H9 (cell line): ENCODE measurements at regions not wholly inside any gene's neighbourhood (a gene's known extent, or its start where the extent isn't known, plus 50 kb on each side); places are given as distances from the start of the nearest gene placed in this dataset.

Experiments used
- DNase-seq: peaks from one replicate; pipeline ENCODE4 v3.0.0-alpha.2; 2017
- H2AFZ ChIP-seq: one replicate; pipeline ENCODE4 v1.6.1; 2013; ENCODE audit warnings: mild to moderate bottlenecking, low read length, control low read depth, moderate library complexity
- H2AK5ac ChIP-seq: 2 replicates; pipeline ENCODE4 v1.6.1; 2013; ENCODE audit warnings: low read length, control low read depth, mixed read lengths; ENCODE audit not compliant: insufficient read length
- H2BK120ac ChIP-seq: one replicate; pipeline ENCODE4 v1.6.1; 2013; ENCODE audit warnings: low read depth, mild to moderate bottlenecking, low read length, control low read depth, inconsistent platforms; ENCODE audit not compliant: poor library complexity, severe bottlenecking
- H2BK12ac ChIP-seq: 2 replicates; pipeline ENCODE4 v1.6.1; 2013; ENCODE audit warnings: low read length, control low read depth, mixed read lengths, low read depth; ENCODE audit not compliant: insufficient read length
- H2BK15ac ChIP-seq: 2 replicates; pipeline ENCODE4 v1.6.1; 2013; ENCODE audit warnings: low read depth, low read length, control low read depth
- H2BK20ac ChIP-seq: one replicate; pipeline ENCODE4 v1.6.1; 2013; ENCODE audit warnings: low read depth, mild to moderate bottlenecking, low read length, control low read depth, inconsistent platforms; ENCODE audit not compliant: poor library complexity, severe bottlenecking
- H2BK5ac ChIP-seq: 2 replicates; pipeline ENCODE4 v1.6.1; 2013; ENCODE audit warnings: low read length, control low read depth, mixed read lengths; ENCODE audit not compliant: insufficient read length
- H3K14ac ChIP-seq: 2 replicates; pipeline ENCODE4 v1.6.1; 2013; ENCODE audit warnings: low read length, control low read depth; ENCODE audit not compliant: insufficient read depth
- H3K18ac ChIP-seq: 2 replicates; pipeline ENCODE4 v1.6.1; 2013; ENCODE audit warnings: low read depth, mild to moderate bottlenecking, mixed read lengths, low read length, control low read depth; ENCODE audit not compliant: insufficient read length
- H3K23ac ChIP-seq: 2 replicates; pipeline ENCODE4 v1.6.1; 2013; ENCODE audit warnings: low read length, control low read depth, mixed read lengths, low read depth; ENCODE audit not compliant: insufficient read length
- H3K23me2 ChIP-seq: 2 replicates; pipeline ENCODE4 v1.6.1; 2013; ENCODE audit warnings: low read depth, mild to moderate bottlenecking, mixed read lengths, low read length, control low read depth; ENCODE audit not compliant: insufficient read length, poor library complexity, severe bottlenecking
- H3K27ac ChIP-seq: 2 replicates; pipeline ENCODE4 v1.5.1; 2013; ENCODE audit warnings: low read length, control low read depth, mixed read lengths, low read depth; ENCODE audit not compliant: insufficient read length
- H3K27me3 ChIP-seq: 2 replicates; pipeline ENCODE4 v1.6.1; 2013; ENCODE audit warnings: low read length, control low read depth, inconsistent platforms; ENCODE audit not compliant: insufficient read depth
- H3K4ac ChIP-seq: 2 replicates; pipeline ENCODE4 v1.6.1; 2013; ENCODE audit warnings: low read depth, mild to moderate bottlenecking, control low read depth, inconsistent platforms, low read length, moderate library complexity
- H3K4me1 ChIP-seq: 2 replicates; pipeline ENCODE4 v1.6.1; 2013; ENCODE audit warnings: low read length, control low read depth, inconsistent platforms; ENCODE audit not compliant: insufficient read depth
- H3K4me2 ChIP-seq: 2 replicates; pipeline ENCODE4 v1.6.1; 2013; ENCODE audit warnings: low read length, control low read depth, mixed read lengths; ENCODE audit not compliant: insufficient read length, insufficient read depth
- H3K56ac ChIP-seq: 2 replicates; pipeline ENCODE4 v1.6.1; 2013; ENCODE audit warnings: low read depth, mild to moderate bottlenecking, mixed read lengths, low read length, control low read depth; ENCODE audit not compliant: insufficient read length
- H3K79me1 ChIP-seq: 2 replicates; pipeline ENCODE4 v1.6.1; 2013; ENCODE audit warnings: low read depth, mild to moderate bottlenecking, moderate library complexity, low read length, control low read depth, inconsistent platforms; ENCODE audit not compliant: insufficient read depth, poor library complexity, severe bottlenecking
- H3K79me2 ChIP-seq: 2 replicates; pipeline ENCODE4 v1.6.1; 2013; ENCODE audit warnings: low read length, control low read depth, inconsistent platforms; ENCODE audit not compliant: insufficient read depth
- H3K9ac ChIP-seq: 2 replicates; pipeline ENCODE4 v1.6.1; 2013; ENCODE audit warnings: low read length, control low read depth, mixed read lengths; ENCODE audit not compliant: insufficient read length; ENCODE audit errors: extremely low read depth
- H3K9me3 ChIP-seq: one replicate; pipeline ENCODE4 v1.6.1; 2013; ENCODE audit warnings: low read depth, low read length, inconsistent platforms; ENCODE audit not compliant: control insufficient read depth
- H3T11ph ChIP-seq: one replicate; pipeline ENCODE4 v1.6.1; 2013; ENCODE audit warnings: mild to moderate bottlenecking, low read length, control low read depth, inconsistent platforms
- H4K20me1 ChIP-seq: one replicate; pipeline ENCODE4 v1.6.1; 2013; ENCODE audit not compliant: control insufficient read depth, insufficient read length, insufficient read depth
- H4K5ac ChIP-seq: 2 replicates; pipeline ENCODE4 v1.6.1; 2013; ENCODE audit warnings: low read depth, mild to moderate bottlenecking, mixed read lengths, low read length, control low read depth; ENCODE audit not compliant: insufficient read length
- H4K8ac ChIP-seq: replicated peaks from 2 replicates; pipeline ENCODE4 v1.6.1; 2013; ENCODE audit warnings: low read length, control low read depth, mixed read lengths, low read depth; ENCODE audit not compliant: insufficient read length
- H4K91ac ChIP-seq: 2 replicates; pipeline ENCODE4 v1.6.1; 2013; ENCODE audit warnings: low read depth, mild to moderate bottlenecking, moderate library complexity, mixed read lengths, low read length, control low read depth; ENCODE audit not compliant: insufficient read length
- H3K27ac Mint-ChIP-seq, 3 experiments: 2 replicates in 2 of 3; 3 replicates in 1 of 3; pipeline ENCODE4 v1.8.0; 2020 to 2021; ENCODE audit warnings: mixed read lengths in 3 of 3, mild to moderate bottlenecking in 1 of 3, moderate library complexity in 1 of 3
- H3K27me3 Mint-ChIP-seq: 2 replicates; pipeline ENCODE4 v1.8.0; 2021; ENCODE audit warnings: low read depth, mild to moderate bottlenecking, moderate library complexity, mixed read lengths
- H3K36me3 Mint-ChIP-seq, 3 experiments: 2 replicates in 2 of 3; 3 replicates in 1 of 3; pipeline ENCODE4 v1.8.0; 2020 to 2021; ENCODE audit warnings: low read depth in 3 of 3, mixed read lengths in 3 of 3; ENCODE audit not compliant: insufficient read depth in 1 of 3
- H3K4me1 Mint-ChIP-seq, 2 experiments: 2 replicates each; pipeline ENCODE4 v1.8.0; 2020; ENCODE audit warnings: mixed read lengths in 2 of 2
- H3K4me3 Mint-ChIP-seq, 2 experiments: 2 replicates in 1 of 2; 3 replicates in 1 of 2; pipeline ENCODE4 v1.8.0; 2020 to 2021; ENCODE audit warnings: mild to moderate bottlenecking in 2 of 2, mixed read lengths in 2 of 2, moderate library complexity in 1 of 2
- H3K9me3 Mint-ChIP-seq, 2 experiments: 2 replicates in 1 of 2; 3 replicates in 1 of 2; pipeline ENCODE4 v1.8.0; 2020; ENCODE audit warnings: mild to moderate bottlenecking in 2 of 2, mixed read lengths in 2 of 2, moderate library complexity in 1 of 2
- TF ChIP-seq, protein P1 (sequence below): fragments of 200-600 bp; sonication (generic); conservative IDR thresholded peaks from 3 replicates; pipeline ENCODE4 v1.8.0; 2021; ENCODE audit warnings: antibody characterized with exemption, mild to moderate bottlenecking

DNA sequence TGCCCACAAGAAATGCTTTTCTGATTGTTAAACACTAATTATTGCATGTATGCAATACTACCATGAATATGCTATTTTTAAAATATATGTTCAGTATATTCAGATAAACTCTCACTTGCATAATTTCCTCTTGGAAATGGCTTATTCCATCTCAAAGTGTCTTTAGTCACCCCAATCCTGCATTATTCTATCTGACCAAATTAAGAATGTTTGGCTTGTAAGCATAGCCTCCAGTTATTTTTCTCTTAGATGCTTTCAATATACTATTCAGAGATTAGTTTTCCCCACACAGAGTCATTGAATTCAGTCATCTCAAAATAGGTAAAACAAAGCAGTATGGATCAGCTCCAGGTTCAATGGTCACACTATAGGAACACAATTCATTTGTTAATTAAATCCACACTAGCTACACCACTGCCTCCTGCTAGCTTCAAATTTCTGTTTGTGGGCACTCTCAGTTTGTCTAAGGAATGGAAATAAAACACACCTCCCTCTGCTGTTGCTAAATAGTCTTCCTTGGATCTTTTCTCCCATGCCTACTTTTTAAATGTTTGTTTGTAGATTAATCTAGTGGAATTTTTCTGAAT, 134.6 kb upstream of the TBCA start:
- no peak overlapping the region for H3K4me3 Mint-ChIP-seq
- H3K9me3 Mint-ChIP-seq: peaks cover 6 to 8% of the 10 kb centered on the region in 2 experiments; a peak in 1 of 5 replicates

More for the DNA sequence above, 134.6 kb upstream of the TBCA start:
- no peak overlapping the region for H3K4ac ChIP-seq
- no peak overlapping the region for H2AFZ ChIP-seq
- Mint-ChIP-seq H3K27me3 (peaks cover 47% of the 10 kb centered on the region), H3K27ac (no peak overlapping the region; a peak in 1 of 7 replicates), H3K36me3 (no peaks in the 10 kb centered on the region; a peak in 2 of 7 replicates), H3K4me1 (peaks cover 22 to 36% of the 10 kb centered on the region in 2 experiments)
- no peak overlapping the region for H3K4me2 ChIP-seq
- no peaks in the 10 kb centered on the region for H3K79me1 ChIP-seq
- H2BK15ac ChIP-seq: no peak overlapping the region
- H3K4me1 ChIP-seq: no peaks in the 10 kb centered on the region
- TF ChIP-seq, protein P1, sequence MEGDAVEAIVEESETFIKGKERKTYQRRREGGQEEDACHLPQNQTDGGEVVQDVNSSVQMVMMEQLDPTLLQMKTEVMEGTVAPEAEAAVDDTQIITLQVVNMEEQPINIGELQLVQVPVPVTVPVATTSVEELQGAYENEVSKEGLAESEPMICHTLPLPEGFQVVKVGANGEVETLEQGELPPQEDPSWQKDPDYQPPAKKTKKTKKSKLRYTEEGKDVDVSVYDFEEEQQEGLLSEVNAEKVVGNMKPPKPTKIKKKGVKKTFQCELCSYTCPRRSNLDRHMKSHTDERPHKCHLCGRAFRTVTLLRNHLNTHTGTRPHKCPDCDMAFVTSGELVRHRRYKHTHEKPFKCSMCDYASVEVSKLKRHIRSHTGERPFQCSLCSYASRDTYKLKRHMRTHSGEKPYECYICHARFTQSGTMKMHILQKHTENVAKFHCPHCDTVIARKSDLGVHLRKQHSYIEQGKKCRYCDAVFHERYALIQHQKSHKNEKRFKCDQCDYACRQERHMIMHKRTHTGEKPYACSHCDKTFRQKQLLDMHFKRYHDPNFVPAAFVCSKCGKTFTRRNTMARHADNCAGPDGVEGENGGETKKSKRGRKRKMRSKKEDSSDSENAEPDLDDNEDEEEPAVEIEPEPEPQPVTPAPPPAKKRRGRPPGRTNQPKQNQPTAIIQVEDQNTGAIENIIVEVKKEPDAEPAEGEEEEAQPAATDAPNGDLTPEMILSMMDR: no peak
- H4K20me1 ChIP-seq: no peaks in the 10 kb centered on the region
- no peak overlapping the region for H2BK120ac ChIP-seq
- H3T11ph ChIP-seq: no peak overlapping the region
- no peak overlapping the region for H2BK12ac ChIP-seq
- no peaks in the 10 kb centered on the region for H3K79me2 ChIP-seq
- no peak overlapping the region for H3K9ac ChIP-seq
- H3K56ac ChIP-seq: no peak overlapping the region
- no peaks in the 10 kb centered on the region for H3K23me2 ChIP-seq
- H4K91ac ChIP-seq: no peak overlapping the region
- H2BK5ac ChIP-seq: no peak overlapping the region
- no peak overlapping the region for H2AK5ac ChIP-seq
- DNase-seq: no peak
- no peak overlapping the region for H3K27ac ChIP-seq
- no peaks in the 10 kb centered on the region for H3K9me3 ChIP-seq
- no peaks in the 10 kb centered on the region for H3K27me3 ChIP-seq
- no peak overlapping the region for H3K23ac ChIP-seq
- no peak overlapping the region for H4K5ac ChIP-seq
- H2BK20ac ChIP-seq: no peak overlapping the region
- H3K14ac ChIP-seq: no peak overlapping the region
- H3K18ac ChIP-seq: no peak overlapping the region
- H4K8ac ChIP-seq: no peak overlapping the region
